Adipocyte (in vitro differentiated cells): ENCODE measurements at regions not wholly inside any gene's neighbourhood (a gene's known extent, or its start where the extent isn't known, plus 50 kb on each side); places are given as distances from the start of the nearest gene placed in this dataset.

Experiments
- DNase-seq: peaks from one replicate; pipeline ENCODE4 v3.0.0-alpha.2; 2015; ENCODE audit warnings: low read depth
- H3K27me3 ChIP-seq: replicated peaks from 2 replicates; pipeline ENCODE4 v1.7.0; 2013; ENCODE audit warnings: mild to moderate bottlenecking, low read length, moderate library complexity; ENCODE audit not compliant: control insufficient read depth, insufficient read depth
- H3K36me3 ChIP-seq: 2 replicates; pipeline ENCODE4 v1.7.0; 2013; ENCODE audit warnings: low read length, mild to moderate bottlenecking, moderate library complexity; ENCODE audit not compliant: control insufficient read depth, insufficient read depth, severe bottlenecking
- H3K4me1 ChIP-seq: 2 replicates; pipeline ENCODE4 v1.7.0; 2013; ENCODE audit warnings: mild to moderate bottlenecking, low read length, moderate library complexity; ENCODE audit not compliant: control insufficient read depth, insufficient read depth
- H3K4me3 ChIP-seq: 2 replicates; pipeline ENCODE4 v1.7.0; 2013; ENCODE audit warnings: mild to moderate bottlenecking, low read length, moderate library complexity
- H3K9ac ChIP-seq: 2 replicates; pipeline ENCODE4 v1.7.0; 2013; ENCODE audit warnings: mild to moderate bottlenecking, low read length, moderate library complexity
- H3K9me3 ChIP-seq: 2 replicates; pipeline ENCODE4 v1.7.0; 2013; ENCODE audit warnings: mild to moderate bottlenecking, low read length, moderate library complexity; ENCODE audit not compliant: control insufficient read depth

GRCh38 chr5:89628876-89629635 is 746.1 kb upstream of the MEF2C start:
- Histone ChIP-seq H3K4me1 (no peaks in the 10 kb centered on the region), H3K9ac (no peak overlapping the region), H3K9me3 (no peaks in the 10 kb centered on the region), H3K36me3 (no peaks in the 10 kb centered on the region), H3K27me3 (no peaks in the 10 kb centered on the region), H3K4me3 (no peak overlapping the region)
- no peak for DNase-seq

DNA sequence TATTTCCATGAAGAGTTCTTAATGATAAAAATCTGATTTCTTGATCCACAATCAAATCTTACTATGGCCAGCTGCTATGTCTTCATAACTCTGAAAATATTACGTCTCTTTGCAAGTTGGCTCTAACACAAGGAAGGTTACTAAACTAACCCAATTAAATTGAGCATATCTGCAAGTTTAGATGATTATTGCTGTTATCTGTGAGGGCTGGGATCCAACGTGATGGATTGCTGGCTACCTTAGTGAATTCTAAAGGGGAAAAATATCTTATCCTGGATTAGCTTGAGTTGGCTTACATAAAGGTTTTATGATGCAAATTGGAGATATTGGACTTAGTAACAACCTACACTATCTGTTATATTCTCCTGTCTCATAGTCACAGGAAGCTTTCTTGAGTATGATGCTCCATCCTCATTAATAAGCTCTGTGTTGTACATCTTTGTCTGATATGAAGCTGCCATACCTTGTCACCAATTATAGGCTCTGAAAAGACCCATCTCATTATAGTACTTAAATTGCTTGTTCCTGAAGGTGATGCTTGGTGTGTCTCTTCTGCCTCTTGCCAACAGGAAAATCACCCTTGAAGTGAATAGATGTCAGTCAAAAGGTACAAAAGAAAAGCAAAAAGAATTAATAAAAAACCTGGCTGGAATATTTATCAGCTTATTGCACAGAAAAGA is 733.0 kb upstream of the MEF2C start:
- Histone ChIP-seq H3K4me1 (no peaks in the 10 kb centered on the region), H3K9me3 (no peaks in the 10 kb centered on the region), H3K9ac (no peak overlapping the region), H3K4me3 (no peak overlapping the region), H3K27me3 (no peaks in the 10 kb centered on the region), H3K36me3 (no peaks in the 10 kb centered on the region)
- no peak for DNase-seq

DNA sequence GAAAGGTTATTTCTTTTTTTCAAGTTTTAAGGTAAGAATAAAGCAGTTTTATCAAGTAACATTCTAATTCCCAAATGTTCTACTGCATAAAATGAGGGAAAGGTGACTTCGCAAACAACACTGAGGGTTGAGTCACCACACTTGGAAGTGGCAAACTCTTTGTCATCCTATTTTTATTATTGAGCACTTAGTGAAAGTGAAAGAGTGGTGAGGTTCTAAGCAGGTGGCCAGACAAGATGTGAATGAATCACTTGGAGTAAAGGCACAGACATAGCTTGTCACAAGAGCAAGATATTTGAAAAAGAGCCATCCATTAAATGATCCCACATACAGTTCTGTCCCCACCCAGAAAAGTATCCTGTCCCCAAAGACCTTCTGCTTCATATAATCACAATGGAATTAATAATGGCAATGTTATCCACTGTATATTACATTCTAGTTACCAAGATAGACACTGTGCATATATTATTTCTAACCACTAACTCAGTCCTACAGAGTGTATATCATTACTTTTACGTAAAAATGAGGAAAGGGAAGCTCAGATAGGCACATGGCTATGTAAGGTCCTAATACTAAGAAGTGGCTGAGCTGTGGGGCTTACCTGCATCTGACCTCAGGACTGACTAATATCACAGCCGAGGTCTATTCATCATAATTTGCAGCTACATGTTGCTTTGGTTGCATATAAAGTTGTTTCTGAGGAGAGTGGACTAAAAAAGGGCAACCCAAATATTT is 730.4 kb upstream of the MEF2C start:
- DNase-seq, result no peak
- no peaks in the 10 kb centered on the region for H3K27me3 ChIP-seq
- no peaks in the 10 kb centered on the region for H3K9me3 ChIP-seq
- H3K4me1 ChIP-seq, result no peaks in the 10 kb centered on the region
- H3K4me3 ChIP-seq, result no peak overlapping the region
- no peak overlapping the region for H3K9ac ChIP-seq
- H3K36me3 ChIP-seq, result no peaks in the 10 kb centered on the region

- DNase-seq, result no peak
- no peaks in the 10 kb centered on the region for H3K27me3 ChIP-seq
- H3K9ac ChIP-seq, result no peak overlapping the region
- H3K4me3 ChIP-seq, result no peak overlapping the region
- no peaks in the 10 kb centered on the region for H3K36me3 ChIP-seq
- H3K4me1 ChIP-seq, result no peaks in the 10 kb centered on the region
- no peaks in the 10 kb centered on the region for H3K9me3 ChIP-seq
Measured at GRCh38 chr5:89606939-89607534, 724.1 kb upstream of the MEF2C start.

GRCh38 chr5:89604342-89604741 is 721.4 kb upstream of the MEF2C start:
- DNase-seq, result no peak

DNA sequence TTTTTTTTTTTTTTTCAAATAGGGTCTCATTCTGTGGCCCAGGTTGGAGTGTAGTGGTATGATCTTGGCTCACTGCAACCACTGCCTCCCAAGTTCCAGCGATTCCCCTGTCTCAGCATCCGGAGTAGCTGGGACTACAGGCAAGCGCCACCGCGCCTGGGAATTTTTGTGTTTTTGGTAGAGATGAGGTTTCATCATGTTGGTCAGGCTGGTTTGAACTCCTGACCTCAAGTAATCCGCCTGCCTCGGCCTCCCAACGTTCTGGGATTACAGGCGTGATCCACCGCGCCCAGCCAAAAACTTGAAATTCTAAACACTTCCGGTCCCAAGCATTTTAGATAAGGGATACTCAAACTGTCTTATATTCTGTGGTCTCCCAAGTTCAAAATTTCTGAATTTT is 718.9 kb upstream of the MEF2C start:
- H3K4me3 ChIP-seq, result no peak overlapping the region
- H3K27me3 ChIP-seq, result no peaks in the 10 kb centered on the region
- H3K36me3 ChIP-seq, result no peaks in the 10 kb centered on the region
- H3K9ac ChIP-seq, result no peak overlapping the region
- no peaks in the 10 kb centered on the region for H3K4me1 ChIP-seq
- no peak for DNase-seq
- no peaks in the 10 kb centered on the region for H3K9me3 ChIP-seq

More at GRCh38 chr5:89604342-89604741, 721.4 kb upstream of the MEF2C start:
- Histone ChIP-seq H3K36me3 (no peaks in the 10 kb centered on the region), H3K4me3 (no peak overlapping the region), H3K9ac (no peak overlapping the region), H3K27me3 (no peaks in the 10 kb centered on the region), H3K4me1 (no peaks in the 10 kb centered on the region), H3K9me3 (no peaks in the 10 kb centered on the region)

DNA sequence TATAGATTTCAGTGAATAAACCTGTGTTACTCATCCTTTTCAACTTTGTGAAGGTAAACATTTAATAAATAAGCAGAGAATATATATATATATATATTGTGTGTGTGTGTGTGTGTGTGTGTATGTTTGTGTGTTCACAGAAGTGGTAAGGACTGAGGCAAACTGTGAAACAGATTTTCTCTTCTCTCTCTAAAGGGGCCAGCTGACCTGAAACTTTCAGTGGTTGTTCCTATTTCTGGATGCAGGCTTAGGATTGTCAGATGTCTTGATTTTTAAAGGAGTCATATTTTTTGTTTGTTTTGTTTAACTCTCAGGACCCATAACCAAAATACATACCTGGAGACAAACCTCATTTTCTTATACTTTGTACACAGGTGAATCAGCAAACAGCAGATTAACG is 714.9 kb upstream of the MEF2C start:
- no peaks in the 10 kb centered on the region for H3K9me3 ChIP-seq
- no peaks in the 10 kb centered on the region for H3K36me3 ChIP-seq
- no peak overlapping the region for H3K9ac ChIP-seq
- DNase-seq, result no peak
- H3K27me3 ChIP-seq, result no peaks in the 10 kb centered on the region
- H3K4me3 ChIP-seq, result no peak overlapping the region
- H3K4me1 ChIP-seq, result no peaks in the 10 kb centered on the region

DNA sequence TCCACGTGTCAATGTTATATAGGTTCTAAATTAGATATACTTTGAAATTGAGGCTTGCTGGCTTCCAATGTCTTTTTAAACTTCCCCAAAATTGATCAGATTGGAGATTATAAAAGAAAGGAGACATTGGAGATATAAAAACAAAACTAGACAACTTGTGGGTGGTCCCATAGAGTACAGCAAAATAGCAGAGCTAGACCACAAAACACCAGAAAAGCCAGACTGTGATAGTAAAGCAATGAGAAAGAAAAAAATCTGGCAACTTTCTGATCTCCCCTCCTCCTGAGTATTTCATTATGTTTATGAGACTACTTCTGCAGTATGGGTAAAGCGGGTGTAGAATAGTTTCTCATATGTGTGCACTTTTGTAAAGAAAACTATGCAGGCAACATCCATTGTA is 713.8 kb upstream of the MEF2C start:
- no peak overlapping the region for H3K9ac ChIP-seq
- no peak overlapping the region for H3K4me3 ChIP-seq
- no peaks in the 10 kb centered on the region for H3K36me3 ChIP-seq
- no peaks in the 10 kb centered on the region for H3K4me1 ChIP-seq
- no peaks in the 10 kb centered on the region for H3K9me3 ChIP-seq
- DNase-seq, result no peak
- H3K27me3 ChIP-seq, result no peaks in the 10 kb centered on the region

- no peak for DNase-seq
Measured at GRCh38 chr5:89595056-89595455, 712.1 kb upstream of the MEF2C start.

DNA sequence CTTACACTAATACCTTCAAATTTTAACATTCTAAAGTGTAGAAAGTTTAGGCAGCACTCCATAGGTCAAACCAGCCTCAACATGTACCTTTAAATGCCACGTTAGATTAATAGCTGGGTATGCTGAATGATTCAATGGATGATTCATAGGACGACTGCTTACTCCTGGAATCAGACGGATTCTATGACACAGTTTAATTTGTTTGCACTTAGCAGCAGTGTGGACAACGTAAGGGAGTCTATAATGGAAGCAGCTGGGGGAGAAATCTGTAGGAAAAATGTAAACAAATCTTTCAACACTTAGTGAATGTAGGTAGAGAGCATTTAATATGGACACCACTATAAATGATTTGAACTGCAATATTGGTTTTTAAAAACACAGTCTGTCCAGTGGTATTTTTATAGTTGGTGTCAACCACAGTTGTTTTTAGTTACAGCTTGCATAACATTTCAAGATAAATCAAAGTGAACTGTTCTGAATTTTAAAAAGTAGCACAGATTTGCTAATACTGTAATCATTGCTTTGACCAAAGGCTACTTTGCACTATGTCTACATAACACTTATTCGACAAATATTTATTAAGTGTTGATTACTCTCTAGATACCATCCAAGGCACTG is 701.5 kb upstream of the MEF2C start:
- no peaks in the 10 kb centered on the region for H3K9me3 ChIP-seq
- peak; percentile 47 for DNase-seq

More at GRCh38 chr5:89595056-89595455, 712.1 kb upstream of the MEF2C start:
- H3K9me3 ChIP-seq, result no peaks in the 10 kb centered on the region
- H3K9ac ChIP-seq, result no peak overlapping the region
- H3K36me3 ChIP-seq, result no peaks in the 10 kb centered on the region
- no peaks in the 10 kb centered on the region for H3K4me1 ChIP-seq
- no peaks in the 10 kb centered on the region for H3K27me3 ChIP-seq
- H3K4me3 ChIP-seq, result no peak overlapping the region

GRCh38 chr5:89583534-89583933 is 700.5 kb upstream of the MEF2C start:
- peaks cover 12% of the 10 kb centered on the region for H3K4me1 ChIP-seq
- H3K9me3 ChIP-seq, result no peaks in the 10 kb centered on the region
- no peaks in the 10 kb centered on the region for H3K27me3 ChIP-seq
- H3K36me3 ChIP-seq, result no peaks in the 10 kb centered on the region
- no peak overlapping the region for H3K9ac ChIP-seq
- no peak overlapping the region for H3K4me3 ChIP-seq
- no peak for DNase-seq

More for the DNA sequence above, 701.5 kb upstream of the MEF2C start:
- Histone ChIP-seq H3K4me1 (peaks cover 12% of the 10 kb centered on the region), H3K9ac (no peak overlapping the region), H3K27me3 (no peaks in the 10 kb centered on the region), H3K36me3 (no peaks in the 10 kb centered on the region), H3K4me3 (no peak overlapping the region)
